ENCODE measurements at regions not wholly inside any gene's neighbourhood (a gene's known extent, or its start where the extent isn't known, plus 50 kb on each side); places are given as distances from the start of the nearest gene placed in this dataset.

DNA sequence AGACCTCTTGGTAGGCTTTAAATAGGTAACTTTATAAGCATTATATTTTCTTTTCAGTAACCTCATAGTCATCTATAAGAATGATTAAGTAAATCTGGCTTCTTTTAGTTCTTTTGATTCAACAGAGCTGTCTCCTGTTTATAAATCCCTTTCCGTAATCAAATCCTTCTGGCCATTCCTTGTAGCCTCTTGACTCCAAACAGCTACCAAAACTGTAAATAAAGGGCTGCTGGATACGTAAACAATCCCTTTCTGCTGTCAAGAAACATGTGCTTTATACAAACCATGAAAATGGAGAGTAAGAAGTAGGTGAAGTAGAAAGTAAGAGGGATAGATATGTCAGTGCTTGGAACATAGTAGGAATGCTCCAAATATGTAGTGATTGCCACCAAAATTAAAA is 183.2 kb upstream of the CASK start:
- Histone ChIP-seq H3K9ac (ENCODE audit: low read length) (no peak overlapping the region), H3K27ac (ENCODE audit: low read length) (no peak overlapping the region), H3K27me3 (replicated peaks; ENCODE audit: insufficient read depth, low read length) (no peaks in the 10 kb centered on the region), H3K4me1 (ENCODE audit: low read length) (peaks cover 23% of the 10 kb centered on the region), H3K4me3 (ENCODE audit: low read length) (no peak overlapping the region), H3K9me3 (replicated peaks; ENCODE audit: insufficient read depth, low read length) (no peaks in the 10 kb centered on the region), H3F3A (ENCODE audit: insufficient read depth, low read length) (no peaks in the 10 kb centered on the region; the same call in 1 of the 2 replicates), H3K79me2 (ENCODE audit: low read length) (no peaks in the 10 kb centered on the region), H3K4me2 (ENCODE audit: low read depth, low read length) (no peak overlapping the region), H4K20me1 (ENCODE audit: insufficient read depth, low read length) (no peaks in the 10 kb centered on the region), H2AFZ (ENCODE audit: low read length) (no peak overlapping the region), H3K36me3 (replicated peaks; ENCODE audit: insufficient read depth, low read length) (no peaks in the 10 kb centered on the region), H3K9me2 (replicated peaks; ENCODE audit: insufficient read depth, low read length) (no peaks in the 10 kb centered on the region)
- no peak for TF ChIP-seq EZH2phosphoT487 (IDR thresholded peaks at IDR 0.05; ENCODE audit: low read length)
- TF ChIP-seq EZH2 (optimal IDR thresholded peaks at IDR 0.05; ENCODE audit: low read depth, low read length) = no peak
- TF ChIP-seq, protein P1, sequence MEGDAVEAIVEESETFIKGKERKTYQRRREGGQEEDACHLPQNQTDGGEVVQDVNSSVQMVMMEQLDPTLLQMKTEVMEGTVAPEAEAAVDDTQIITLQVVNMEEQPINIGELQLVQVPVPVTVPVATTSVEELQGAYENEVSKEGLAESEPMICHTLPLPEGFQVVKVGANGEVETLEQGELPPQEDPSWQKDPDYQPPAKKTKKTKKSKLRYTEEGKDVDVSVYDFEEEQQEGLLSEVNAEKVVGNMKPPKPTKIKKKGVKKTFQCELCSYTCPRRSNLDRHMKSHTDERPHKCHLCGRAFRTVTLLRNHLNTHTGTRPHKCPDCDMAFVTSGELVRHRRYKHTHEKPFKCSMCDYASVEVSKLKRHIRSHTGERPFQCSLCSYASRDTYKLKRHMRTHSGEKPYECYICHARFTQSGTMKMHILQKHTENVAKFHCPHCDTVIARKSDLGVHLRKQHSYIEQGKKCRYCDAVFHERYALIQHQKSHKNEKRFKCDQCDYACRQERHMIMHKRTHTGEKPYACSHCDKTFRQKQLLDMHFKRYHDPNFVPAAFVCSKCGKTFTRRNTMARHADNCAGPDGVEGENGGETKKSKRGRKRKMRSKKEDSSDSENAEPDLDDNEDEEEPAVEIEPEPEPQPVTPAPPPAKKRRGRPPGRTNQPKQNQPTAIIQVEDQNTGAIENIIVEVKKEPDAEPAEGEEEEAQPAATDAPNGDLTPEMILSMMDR (IDR thresholded peaks at IDR 0.05; ENCODE audit: low read length) = no peak
- no peak for DNase-seq

DNA sequence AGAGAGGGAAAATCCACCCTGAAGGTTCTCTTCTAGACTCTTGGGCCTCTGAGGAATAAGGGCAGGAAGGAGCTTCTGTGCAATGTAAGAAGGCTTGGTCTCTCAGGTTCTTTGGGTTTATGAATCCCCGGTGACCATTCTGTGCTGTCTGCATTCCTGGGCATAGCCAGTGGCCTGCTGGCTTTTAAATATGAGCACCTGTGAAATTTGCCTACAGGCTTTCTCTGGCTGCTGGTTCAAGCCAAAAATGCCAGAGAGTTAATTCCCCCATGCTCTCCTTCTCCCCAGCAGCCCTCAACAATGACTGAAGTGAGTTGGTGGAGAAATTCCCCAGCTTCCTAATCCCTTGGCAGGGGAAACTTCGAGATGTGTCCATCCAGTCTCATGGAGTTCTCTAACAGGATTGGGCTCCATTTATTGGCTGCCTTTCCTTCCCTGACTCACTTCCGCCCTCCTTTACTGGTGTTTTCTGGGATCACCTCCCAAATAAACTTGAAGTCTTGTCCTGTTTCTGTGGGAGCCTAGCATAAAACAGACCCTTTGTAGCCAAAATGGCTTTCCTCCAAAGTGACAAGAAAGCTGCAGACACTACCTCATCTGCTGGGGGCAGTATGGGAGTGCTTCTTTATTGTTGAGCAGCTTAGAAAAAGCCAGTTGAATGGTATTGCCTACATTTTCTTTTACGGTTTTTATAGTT is 179.4 kb upstream of the CASK start:
- H3K9me2 ChIP-seq (replicated peaks; ENCODE audit: insufficient read depth, low read length) = no peaks in the 10 kb centered on the region
- no peaks in the 10 kb centered on the region for H4K20me1 ChIP-seq (ENCODE audit: insufficient read depth, low read length)
- H3F3A ChIP-seq (ENCODE audit: insufficient read depth, low read length) = no peaks in the 10 kb centered on the region
- no peak overlapping the region for H3K4me2 ChIP-seq (ENCODE audit: low read depth, low read length)
- no peak overlapping the region for H3K27ac ChIP-seq (ENCODE audit: low read length)
- TF ChIP-seq, protein P1 (IDR thresholded peaks at IDR 0.05; ENCODE audit: low read length) = no peak
- TF ChIP-seq EZH2phosphoT487 (IDR thresholded peaks at IDR 0.05; ENCODE audit: low read length) (no peak), EZH2 (optimal IDR thresholded peaks at IDR 0.05; ENCODE audit: low read depth, low read length) (no peak)
- no peaks in the 10 kb centered on the region for H3K9me3 ChIP-seq (replicated peaks; ENCODE audit: insufficient read depth, low read length)
- H3K36me3 ChIP-seq (replicated peaks; ENCODE audit: insufficient read depth, low read length) = no peaks in the 10 kb centered on the region
- DNase-seq = no peak
- no peaks in the 10 kb centered on the region for H3K4me1 ChIP-seq (ENCODE audit: low read length)
- H2AFZ ChIP-seq (ENCODE audit: low read length) = no peak overlapping the region
- no peaks in the 10 kb centered on the region for H3K79me2 ChIP-seq (ENCODE audit: low read length)
- H3K4me3 ChIP-seq (ENCODE audit: low read length) = no peak overlapping the region
- H3K27me3 ChIP-seq (replicated peaks; ENCODE audit: insufficient read depth, low read length) = no peaks in the 10 kb centered on the region
- H3K9ac ChIP-seq (ENCODE audit: low read length) = no peak overlapping the region

DNA sequence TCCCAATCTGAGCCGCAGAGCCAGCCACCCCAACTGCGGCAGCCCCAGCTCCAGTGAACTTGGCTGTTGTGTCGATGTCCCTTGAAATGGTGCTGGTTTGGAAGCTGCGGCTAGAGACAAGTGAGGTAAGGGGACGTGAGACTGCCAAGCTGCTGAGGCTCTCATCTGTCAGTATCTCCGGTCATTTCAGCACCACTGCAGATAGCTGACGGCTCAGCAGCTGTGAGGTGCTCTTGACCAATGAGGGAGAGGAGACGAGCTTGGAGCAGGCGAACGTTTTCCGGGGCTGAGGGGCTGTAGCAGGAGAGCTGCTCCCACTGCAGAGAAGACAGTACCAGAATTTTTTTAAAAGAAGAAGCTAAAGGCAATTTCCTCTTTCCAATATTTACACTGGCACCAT is 175.5 kb upstream of the CASK start:
- Histone ChIP-seq H3K36me3 (replicated peaks; ENCODE audit: insufficient read depth, low read length) (no peaks in the 10 kb centered on the region), H3K79me2 (ENCODE audit: low read length) (no peaks in the 10 kb centered on the region), H3K9ac (ENCODE audit: low read length) (no peak overlapping the region), H3K27ac (ENCODE audit: low read length) (no peak overlapping the region), H3K4me2 (ENCODE audit: low read depth, low read length) (no peak overlapping the region), H3F3A (ENCODE audit: insufficient read depth, low read length) (no peaks in the 10 kb centered on the region), H3K9me2 (replicated peaks; ENCODE audit: insufficient read depth, low read length) (no peaks in the 10 kb centered on the region), H3K9me3 (replicated peaks; ENCODE audit: insufficient read depth, low read length) (no peaks in the 10 kb centered on the region), H3K4me1 (ENCODE audit: low read length) (no peaks in the 10 kb centered on the region), H4K20me1 (ENCODE audit: insufficient read depth, low read length) (no peaks in the 10 kb centered on the region), H2AFZ (ENCODE audit: low read length) (no peak overlapping the region), H3K27me3 (replicated peaks; ENCODE audit: insufficient read depth, low read length) (no peaks in the 10 kb centered on the region), H3K4me3 (ENCODE audit: low read length) (no peak overlapping the region)
- DNase-seq = no peak
- TF ChIP-seq EZH2 (optimal IDR thresholded peaks at IDR 0.05; ENCODE audit: low read depth, low read length) = no peak
- TF ChIP-seq, protein P1 (IDR thresholded peaks at IDR 0.05; ENCODE audit: low read length) = no peak
- no peak for TF ChIP-seq EZH2phosphoT487 (IDR thresholded peaks at IDR 0.05; ENCODE audit: low read length)

All from MM.1S (cell line).